HepG2 (cell line): ENCODE measurements at regions not wholly inside any gene's neighbourhood (a gene's known extent, or its start where the extent isn't known, plus 50 kb on each side); places are given as distances from the start of the nearest gene placed in this dataset.

Experiments used
- ATF7-NPFF ChIP-seq: sonication (generic); formaldehyde crosslinking; IDR thresholded peaks from 2 replicates; pipeline ENCODE4 v1.8.1; 2023; ENCODE audit warnings: mild to moderate bottlenecking, low read depth, missing genetic modification reagents, moderate library complexity
- CEBPZ ChIP-seq: IDR thresholded peaks from 2 replicates; pipeline ENCODE4 v1.6.1; 2012; ENCODE audit warnings: low read length, improper control_type of control experiment
- GTF2F1 ChIP-seq: fragments of 150-350 bp; IDR thresholded peaks from 2 replicates; pipeline ENCODE4 v1.6.1; 2014; ENCODE audit warnings: low read length
- HMG20B ChIP-seq: conservative IDR thresholded peaks from 2 replicates; pipeline ENCODE4 v1.6.1; 2016; ENCODE audit warnings: missing genetic modification reagents, missing compliant biosample characterization
- IRF9 ChIP-seq: sonication (generic); formaldehyde crosslinking; IDR thresholded peaks from 2 replicates; pipeline ENCODE4 v1.8.0; 2022; ENCODE audit warnings: missing genetic modification reagents, mild to moderate bottlenecking, borderline replicate concordance
- KDM4B ChIP-seq: sonication (generic); formaldehyde crosslinking; IDR thresholded peaks from 2 replicates; pipeline ENCODE4 v1.4.0; 2020; ENCODE audit warnings: missing genetic modification reagents
- NR1H2 ChIP-seq: sonication (generic); formaldehyde crosslinking; IDR thresholded peaks from 2 replicates; pipeline ENCODE4 v1.8.1; 2022; ENCODE audit warnings: low read depth, missing genetic modification reagents, borderline replicate concordance
- NR2F6 ChIP-seq, 2 experiments: IDR thresholded peaks; 2 replicates each; pipeline ENCODE4 v1.6.1; 2016; ENCODE audit warnings: antibody characterized with exemption in 1 of 2, mild to moderate bottlenecking in 1 of 2
- SAFB2 ChIP-seq: sonication (generic); formaldehyde crosslinking; IDR thresholded peaks from 2 replicates; pipeline ENCODE4 v1.5.1; 2020; ENCODE audit warnings: missing genetic modification reagents, low read depth, mild to moderate bottlenecking, borderline replicate concordance
- SMAD3 ChIP-seq: sonication (generic); formaldehyde crosslinking; IDR thresholded peaks from 2 replicates; pipeline ENCODE4 v1.4.0; 2020; ENCODE audit warnings: missing genetic modification reagents
- TAF15 ChIP-seq: fragments of 200-400 bp; formaldehyde crosslinking; IDR thresholded peaks from one replicate; pipeline ENCODE4 v1.6.1; 2018; ENCODE audit warnings: mild to moderate bottlenecking, low read depth, low read length; ENCODE audit not compliant: poor library complexity, severe bottlenecking
- TBX2 ChIP-seq: sonication (generic); formaldehyde crosslinking; IDR thresholded peaks from 2 replicates; pipeline ENCODE4 v1.5.0; 2020; ENCODE audit warnings: missing genetic modification reagents, mild to moderate bottlenecking, borderline replicate concordance
- THAP9 ChIP-seq: sonication (generic); formaldehyde crosslinking; IDR thresholded peaks from 2 replicates; pipeline ENCODE4; 2020; ENCODE audit warnings: missing genetic modification reagents, mild to moderate bottlenecking, borderline replicate concordance
- ZNF383 ChIP-seq: sonication (generic); formaldehyde crosslinking; IDR thresholded peaks from 2 replicates; pipeline ENCODE4 v1.4.0; 2020; ENCODE audit warnings: missing genetic modification reagents, mild to moderate bottlenecking, borderline replicate concordance
- ZNF414 ChIP-seq: sonication (generic); formaldehyde crosslinking; IDR thresholded peaks from 2 replicates; pipeline ENCODE4 v1.5.0; 2020; ENCODE audit warnings: missing genetic modification reagents
- ZNF781 ChIP-seq: sonication (generic); formaldehyde crosslinking; IDR thresholded peaks from 2 replicates; pipeline ENCODE4 v1.5.1; 2020; ENCODE audit warnings: borderline replicate concordance, mild to moderate bottlenecking, missing genetic modification reagents; ENCODE audit errors: not compliant biosample characterization
- TF ChIP-seq, protein P1 (sequence below): sonication (generic); formaldehyde crosslinking; IDR thresholded peaks from 2 replicates; pipeline ENCODE4 v1.4.0; 2020; ENCODE audit warnings: mild to moderate bottlenecking, missing genetic modification reagents

DNA sequence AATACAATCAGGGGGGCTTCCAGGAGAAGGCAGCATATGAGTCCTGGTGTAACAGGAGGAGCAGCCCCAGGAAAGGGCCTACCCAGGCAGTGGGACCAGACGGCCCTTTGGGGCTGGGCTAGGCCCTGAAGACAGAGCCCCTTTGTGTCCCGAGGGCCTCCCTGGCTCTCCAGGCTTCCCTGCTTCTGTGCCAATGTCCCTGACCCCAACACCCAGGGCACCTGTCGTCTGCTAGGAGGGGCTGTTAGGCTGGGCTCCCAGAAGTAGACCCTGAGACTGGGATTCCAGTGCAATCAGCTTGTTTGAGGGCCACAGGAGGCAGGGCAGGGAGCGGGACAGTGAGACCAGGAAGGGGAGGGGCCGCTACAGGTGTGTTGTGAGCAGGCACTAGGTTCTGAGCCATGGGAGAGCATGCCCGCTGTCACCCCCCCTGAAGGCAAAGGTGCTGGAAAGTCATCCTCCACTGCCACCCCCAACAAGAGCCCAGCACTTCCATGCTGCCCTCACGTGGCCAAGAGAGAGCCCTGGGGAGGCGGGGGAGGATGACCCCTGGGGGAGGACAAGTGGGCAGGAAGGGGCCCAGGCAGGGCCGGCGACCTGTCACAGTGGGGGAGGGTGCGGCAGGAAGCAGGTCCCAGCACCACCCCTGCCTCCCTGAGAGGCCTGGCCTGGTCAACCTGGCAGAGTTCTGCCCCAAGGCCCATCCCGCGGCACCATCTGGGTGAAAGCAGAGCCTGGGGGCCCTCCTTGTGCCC lies 64.8 kb downstream of the ADRA2C start (continued):
- peak; percentile 55; the same call in 1 of the 2 replicates for TF ChIP-seq HMG20B (CRISPR knock-in tag)
- TF ChIP-seq GTF2F1, result no peak
- TF ChIP-seq SAFB2, result peak; percentile 72; the same call in 1 of the 2 replicates
- 0 out of 2 replicates have a peak, but pooled peaks have one; percentile 70 for TF ChIP-seq KDM4B (CRISPR knock-in tag)
- no peak for TF ChIP-seq TAF15
- TF ChIP-seq SMAD3 (CRISPR knock-in tag), result peak; percentile 55; the same call in 1 of the 2 replicates
- TF ChIP-seq, protein P1, sequence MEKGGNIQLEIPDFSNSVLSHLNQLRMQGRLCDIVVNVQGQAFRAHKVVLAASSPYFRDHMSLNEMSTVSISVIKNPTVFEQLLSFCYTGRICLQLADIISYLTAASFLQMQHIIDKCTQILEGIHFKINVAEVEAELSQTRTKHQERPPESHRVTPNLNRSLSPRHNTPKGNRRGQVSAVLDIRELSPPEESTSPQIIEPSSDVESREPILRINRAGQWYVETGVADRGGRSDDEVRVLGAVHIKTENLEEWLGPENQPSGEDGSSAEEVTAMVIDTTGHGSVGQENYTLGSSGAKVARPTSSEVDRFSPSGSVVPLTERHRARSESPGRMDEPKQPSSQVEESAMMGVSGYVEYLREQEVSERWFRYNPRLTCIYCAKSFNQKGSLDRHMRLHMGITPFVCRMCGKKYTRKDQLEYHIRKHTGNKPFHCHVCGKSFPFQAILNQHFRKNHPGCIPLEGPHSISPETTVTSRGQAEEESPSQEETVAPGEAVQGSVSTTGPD, result 0 out of 2 replicates have a peak, but pooled peaks have one; percentile 61
- peak; percentile 95 for TF ChIP-seq TBX2 (CRISPR knock-in tag)
- no peak; the same call in 1 of the 2 replicates for TF ChIP-seq NR1H2 (CRISPR knock-in tag)
- TF ChIP-seq THAP9 (CRISPR knock-in tag), result peak; percentile 49
- peak; percentile 95 for TF ChIP-seq NR2F6 (IDR thresholded peaks at IDR 0.05)
- peak; percentile 96 for TF ChIP-seq NR2F6 (CRISPR knock-in tag; IDR thresholded peaks at IDR 0.05)
- peak; percentile 81; the same call in 1 of the 2 replicates for TF ChIP-seq ATF7-NPFF (CRISPR knock-in tag)
- TF ChIP-seq IRF9, result peak; percentile 62; the same call in 1 of the 2 replicates
- peak; percentile 11 for TF ChIP-seq ZNF781 (CRISPR knock-in tag)
- TF ChIP-seq CEBPZ, result no peak
- TF ChIP-seq ZNF383 (CRISPR knock-in tag), result peak; percentile 84
- TF ChIP-seq ZNF414 (CRISPR knock-in tag), result peak; percentile 92; the same call in 1 of the 2 replicates
